Parathyroid adenoma (tissue), 2 donors: ENCODE measurements at regions not wholly inside any gene's neighbourhood (a gene's known extent, or its start where the extent isn't known, plus 50 kb on each side); places are given as distances from the start of the nearest gene placed in this dataset.

ENCODE experiments used
- H2AFZ ChIP-seq: fragments of 300-600 bp; sonication (generic); one replicate; pipeline ENCODE4 v1.7.0; 2017; ENCODE audit warnings: antibody characterized with exemption, mild to moderate bottlenecking
- H3K27ac ChIP-seq: fragments of 300-600 bp; sonication (generic); one replicate; pipeline ENCODE4 v1.7.0; 2017
- H3K27me3 ChIP-seq: fragments of 300-600 bp; sonication (generic); one replicate; pipeline ENCODE4 v1.7.0; 2017; ENCODE audit warnings: low read length; ENCODE audit not compliant: control insufficient read depth, insufficient read depth
- H3K36me3 ChIP-seq: fragments of 300-600 bp; sonication (generic); one replicate; pipeline ENCODE4 v1.7.0; 2017; ENCODE audit warnings: low read length; ENCODE audit not compliant: control insufficient read depth, insufficient read depth
- H3K4me1 ChIP-seq: fragments of 300-600 bp; sonication (generic); one replicate; pipeline ENCODE4 v1.7.0; 2017; ENCODE audit warnings: control low read depth
- H3K4me2 ChIP-seq: fragments of 300-600 bp; sonication (generic); one replicate; pipeline ENCODE4 v1.7.0; 2017; ENCODE audit warnings: low read length
- H3K4me3 ChIP-seq: fragments of 300-600 bp; sonication (generic); one replicate; pipeline ENCODE4 v1.7.0; 2017; ENCODE audit warnings: low read depth, low read length
- H3K79me2 ChIP-seq: fragments of 300-600 bp; sonication (generic); one replicate; pipeline ENCODE4 v1.7.0; 2017; ENCODE audit warnings: control low read depth
- H3K9ac ChIP-seq: fragments of 300-600 bp; sonication (generic); one replicate; pipeline ENCODE4 v1.7.0; 2017; ENCODE audit warnings: mild to moderate bottlenecking
- H3K9me3 ChIP-seq: fragments of 300-600 bp; sonication (generic); one replicate; pipeline ENCODE4 v1.7.0; 2017; ENCODE audit warnings: low read length; ENCODE audit not compliant: control insufficient read depth
- TF ChIP-seq, protein P1 (sequence below): fragments of 300-600 bp; sonication (generic); IDR thresholded peaks from one replicate; pipeline ENCODE4 v1.7.0; 2017; ENCODE audit warnings: antibody characterized with exemption, mild to moderate bottlenecking
- donor health status: primary hyperparathyroidism.

GRCh38 chr13:48156466-48156865, 61.6 kb upstream of the MED4 start:
- no peak overlapping the region for H2AFZ ChIP-seq
- no peaks in the 10 kb centered on the region for H3K27me3 ChIP-seq
- H3K4me2 ChIP-seq, result no peak overlapping the region
- no peaks in the 10 kb centered on the region for H3K4me1 ChIP-seq
- TF ChIP-seq, protein P1, sequence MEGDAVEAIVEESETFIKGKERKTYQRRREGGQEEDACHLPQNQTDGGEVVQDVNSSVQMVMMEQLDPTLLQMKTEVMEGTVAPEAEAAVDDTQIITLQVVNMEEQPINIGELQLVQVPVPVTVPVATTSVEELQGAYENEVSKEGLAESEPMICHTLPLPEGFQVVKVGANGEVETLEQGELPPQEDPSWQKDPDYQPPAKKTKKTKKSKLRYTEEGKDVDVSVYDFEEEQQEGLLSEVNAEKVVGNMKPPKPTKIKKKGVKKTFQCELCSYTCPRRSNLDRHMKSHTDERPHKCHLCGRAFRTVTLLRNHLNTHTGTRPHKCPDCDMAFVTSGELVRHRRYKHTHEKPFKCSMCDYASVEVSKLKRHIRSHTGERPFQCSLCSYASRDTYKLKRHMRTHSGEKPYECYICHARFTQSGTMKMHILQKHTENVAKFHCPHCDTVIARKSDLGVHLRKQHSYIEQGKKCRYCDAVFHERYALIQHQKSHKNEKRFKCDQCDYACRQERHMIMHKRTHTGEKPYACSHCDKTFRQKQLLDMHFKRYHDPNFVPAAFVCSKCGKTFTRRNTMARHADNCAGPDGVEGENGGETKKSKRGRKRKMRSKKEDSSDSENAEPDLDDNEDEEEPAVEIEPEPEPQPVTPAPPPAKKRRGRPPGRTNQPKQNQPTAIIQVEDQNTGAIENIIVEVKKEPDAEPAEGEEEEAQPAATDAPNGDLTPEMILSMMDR, result no peak
- H3K4me3 ChIP-seq, result no peak overlapping the region
- H3K27ac ChIP-seq, result no peak overlapping the region
- no peak overlapping the region for H3K9ac ChIP-seq
- no peaks in the 10 kb centered on the region for H3K79me2 ChIP-seq
- H3K36me3 ChIP-seq, result no peaks in the 10 kb centered on the region
- H3K9me3 ChIP-seq, result no peaks in the 10 kb centered on the region

DNA sequence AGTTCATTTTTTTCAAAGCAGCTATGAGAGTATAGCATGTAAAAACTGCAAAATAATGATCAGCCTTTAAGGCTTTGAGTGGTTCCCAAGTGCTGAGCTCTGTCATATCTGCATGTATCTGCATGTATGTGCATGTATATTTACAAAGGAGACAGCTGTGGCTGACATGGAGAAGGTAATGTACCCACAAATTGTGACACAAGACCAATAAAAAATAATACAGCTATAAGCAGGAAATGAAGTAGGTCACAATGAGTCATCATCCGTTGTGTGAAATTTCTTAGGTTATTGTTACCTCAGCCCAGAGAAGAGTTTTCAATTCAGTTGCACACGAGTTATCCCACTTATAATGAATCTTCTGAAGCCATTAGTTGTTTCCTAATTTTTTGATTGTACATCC, 60.9 kb upstream of the MED4 start:
- no peaks in the 10 kb centered on the region for H3K4me1 ChIP-seq
- no peaks in the 10 kb centered on the region for H3K79me2 ChIP-seq
- no peak overlapping the region for H2AFZ ChIP-seq
- TF ChIP-seq, protein P1, result no peak
- no peak overlapping the region for H3K9ac ChIP-seq
- no peaks in the 10 kb centered on the region for H3K9me3 ChIP-seq
- H3K4me2 ChIP-seq, result no peak overlapping the region
- no peak overlapping the region for H3K4me3 ChIP-seq
- no peaks in the 10 kb centered on the region for H3K27me3 ChIP-seq
- H3K36me3 ChIP-seq, result no peaks in the 10 kb centered on the region
- H3K27ac ChIP-seq, result no peak overlapping the region

DNA sequence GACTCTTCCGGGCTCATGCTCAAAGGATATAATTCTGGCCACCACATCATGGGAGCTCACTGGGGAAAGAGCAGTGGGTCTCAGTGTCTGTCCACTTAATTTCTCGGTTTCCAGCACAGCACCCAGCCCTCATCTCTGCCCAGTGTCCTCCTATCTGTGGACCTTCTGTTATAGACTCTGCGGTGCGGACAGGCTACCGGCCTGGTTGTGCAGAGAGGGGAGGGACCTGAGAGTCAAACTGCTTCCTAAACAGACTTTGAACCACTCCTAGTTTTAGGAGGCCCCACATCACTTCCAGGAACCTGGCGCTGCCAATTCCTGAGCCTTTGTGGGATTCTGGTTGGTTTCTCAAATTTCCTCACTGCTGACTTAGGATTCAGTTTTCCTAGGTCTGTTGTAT, 59.8 kb upstream of the MED4 start:
- Histone ChIP-seq H2AFZ (no peak overlapping the region), H3K27me3 (no peaks in the 10 kb centered on the region), H3K9ac (no peak overlapping the region), H3K4me3 (no peak overlapping the region), H3K4me1 (no peaks in the 10 kb centered on the region), H3K27ac (no peak overlapping the region), H3K79me2 (no peaks in the 10 kb centered on the region), H3K9me3 (no peaks in the 10 kb centered on the region), H3K4me2 (no peak overlapping the region), H3K36me3 (no peaks in the 10 kb centered on the region)
- TF ChIP-seq, protein P1, result no peak

DNA sequence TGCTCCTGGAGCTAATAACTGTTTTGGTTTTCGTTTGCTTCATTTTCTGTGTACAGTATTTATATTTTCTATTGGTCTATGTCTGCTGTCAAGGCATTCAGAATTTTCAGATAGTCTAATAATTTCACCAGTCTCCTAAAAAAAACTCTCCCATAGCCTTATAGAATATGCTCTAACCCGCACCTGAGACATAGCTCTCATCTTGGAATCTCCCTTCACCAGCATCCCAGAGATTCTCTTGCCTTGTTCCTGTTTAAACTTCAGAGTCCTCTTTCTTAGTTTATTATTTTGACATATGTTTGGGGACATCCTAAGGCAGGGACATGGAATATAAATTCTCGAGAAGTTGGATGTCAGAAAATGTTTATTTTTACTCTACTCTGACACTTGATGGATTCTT, 58.3 kb upstream of the MED4 start:
- Histone ChIP-seq H3K27ac (no peak overlapping the region), H3K36me3 (no peaks in the 10 kb centered on the region), H3K4me3 (no peak overlapping the region), H2AFZ (no peak overlapping the region), H3K4me2 (no peak overlapping the region), H3K9me3 (no peaks in the 10 kb centered on the region), H3K79me2 (no peaks in the 10 kb centered on the region), H3K9ac (no peak overlapping the region), H3K4me1 (no peaks in the 10 kb centered on the region), H3K27me3 (no peaks in the 10 kb centered on the region)
- TF ChIP-seq, protein P1, result no peak

DNA sequence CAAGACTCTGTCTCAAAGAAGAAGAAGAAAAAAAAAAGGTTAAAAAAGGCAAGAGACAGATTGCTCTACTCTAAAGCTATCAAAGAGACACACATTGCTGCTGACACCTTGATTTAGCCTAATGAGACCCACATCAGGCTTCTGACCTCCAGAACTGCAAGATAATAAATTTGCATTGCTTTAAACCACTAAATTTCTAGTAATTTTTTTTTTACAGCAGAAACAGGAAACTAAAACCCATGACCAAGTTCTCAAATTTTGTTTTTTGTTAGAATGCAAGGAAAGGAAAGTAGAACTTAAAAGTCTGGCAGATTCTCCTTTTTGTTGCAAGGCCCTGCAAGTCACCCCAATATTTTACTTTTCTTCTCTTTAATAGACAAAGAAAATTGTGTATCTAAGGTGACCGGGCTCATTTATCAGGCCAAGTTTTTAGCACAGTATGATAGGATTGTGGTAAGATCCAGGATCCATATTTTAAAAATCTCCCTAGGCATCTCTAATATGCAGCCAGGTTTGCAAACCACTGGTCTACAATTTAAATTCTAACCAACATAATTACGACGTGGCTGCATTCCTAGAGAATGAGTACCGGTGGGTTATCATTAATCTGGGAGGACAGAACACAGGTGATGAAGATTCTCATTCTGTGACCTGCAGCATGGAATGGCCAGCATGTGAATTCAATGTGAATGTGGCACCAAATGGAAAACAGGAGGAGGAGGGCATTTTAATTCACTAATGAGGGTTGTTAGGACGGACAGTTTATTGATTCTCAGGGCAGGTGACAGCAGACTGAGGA, 56.7 kb upstream of the MED4 start:
- Histone ChIP-seq H3K27ac (no peak overlapping the region), H2AFZ (no peak overlapping the region), H3K9me3 (no peaks in the 10 kb centered on the region), H3K4me2 (no peak overlapping the region), H3K36me3 (no peaks in the 10 kb centered on the region), H3K4me1 (no peaks in the 10 kb centered on the region), H3K79me2 (no peaks in the 10 kb centered on the region), H3K27me3 (no peaks in the 10 kb centered on the region), H3K9ac (no peak overlapping the region), H3K4me3 (no peak overlapping the region)
- TF ChIP-seq, protein P1, result no peak
